Fibroblast of lung (primary cell): ENCODE measurements at regions not wholly inside any gene's neighbourhood (a gene's known extent, or its start where the extent isn't known, plus 50 kb on each side); places are given as distances from the start of the nearest gene placed in this dataset.

ENCODE experiments used
- DNase-seq, 2 donors: peaks; one replicate each; pipeline versions ENCODE4 v3.0.0 to v3.0.0-alpha.2; 2010; ENCODE audit warnings: low read depth in 2 of 2
- H2AFZ ChIP-seq: 2 replicates; pipeline ENCODE4 v1.5.1; 2012; ENCODE audit warnings: low read length, control low read depth, inconsistent platforms
- H3K27ac ChIP-seq: 2 replicates; pipeline ENCODE4 v1.5.1; 2011; ENCODE audit warnings: low read length, control low read depth; ENCODE audit not compliant: insufficient read depth
- H3K27me3 ChIP-seq: 2 replicates; pipeline ENCODE4 v1.5.1; 2011; ENCODE audit warnings: mild to moderate bottlenecking, low read length; ENCODE audit not compliant: control insufficient read depth, insufficient read depth
- H3K36me3 ChIP-seq: 2 replicates; pipeline ENCODE4 v1.5.1; 2011; ENCODE audit warnings: low read length; ENCODE audit not compliant: control insufficient read depth, insufficient read depth
- H3K4me1 ChIP-seq: 2 replicates; pipeline ENCODE4 v1.5.1; 2011; ENCODE audit warnings: low read length; ENCODE audit not compliant: control insufficient read depth, insufficient read depth; ENCODE audit errors: extremely low read depth
- H3K4me2 ChIP-seq: 2 replicates; pipeline ENCODE4 v1.5.1; 2011; ENCODE audit warnings: low read length, control low read depth; ENCODE audit not compliant: insufficient read depth; ENCODE audit errors: extremely low read depth
- H3K4me3 ChIP-seq, 4 experiments: fragments of 200-600 bp in 1 of 4; sonication (generic) in 1 of 4; replicated peaks in 1 of 4; 2 replicates each; pipeline ENCODE4 v1.5.1; 2011 to 2016; ENCODE audit warnings: low read length in 4 of 4, low read depth in 3 of 4, mild to moderate bottlenecking in 3 of 4, control low read depth in 2 of 4, inconsistent platforms in 1 of 4, mixed read lengths in 1 of 4; ENCODE audit not compliant: insufficient read depth in 1 of 4; ENCODE audit errors: control extremely low read depth in 1 of 4
- H3K79me2 ChIP-seq: 2 replicates; pipeline ENCODE4 v1.5.1; 2012; ENCODE audit warnings: mild to moderate bottlenecking, low read length, inconsistent platforms; ENCODE audit not compliant: control insufficient read depth, insufficient read depth
- H3K9ac ChIP-seq: 2 replicates; pipeline ENCODE4 v1.5.1; 2011; ENCODE audit warnings: mild to moderate bottlenecking, low read length, control low read depth; ENCODE audit not compliant: insufficient read depth
- H3K9me3 ChIP-seq: 2 replicates; pipeline ENCODE4 v1.5.1; 2012; ENCODE audit warnings: low read depth, low read length; ENCODE audit not compliant: control insufficient read depth, insufficient read depth
- H4K20me1 ChIP-seq: 2 replicates; pipeline ENCODE4 v1.5.1; 2011; ENCODE audit warnings: low read length; ENCODE audit not compliant: control insufficient read depth, insufficient read depth; ENCODE audit errors: extremely low read depth
- EZH2 ChIP-seq: IDR thresholded peaks from 2 replicates; pipeline ENCODE4 v1.5.1; 2012; ENCODE audit warnings: low read length, control low read depth, mild to moderate bottlenecking; ENCODE audit errors: missing control alignments
- TF ChIP-seq, protein P1 (sequence below), 2 donors: IDR thresholded peaks in 1 of 2; conservative IDR thresholded peaks in 1 of 2; 1 replicate in 1 of 2; 2 replicates in 1 of 2; pipeline ENCODE4 v1.5.1; 2011 to 2012; ENCODE audit warnings: low read length in 2 of 2, control low read depth in 1 of 2, inconsistent platforms in 1 of 2, low read depth in 1 of 2, mild to moderate bottlenecking in 1 of 2

DNA sequence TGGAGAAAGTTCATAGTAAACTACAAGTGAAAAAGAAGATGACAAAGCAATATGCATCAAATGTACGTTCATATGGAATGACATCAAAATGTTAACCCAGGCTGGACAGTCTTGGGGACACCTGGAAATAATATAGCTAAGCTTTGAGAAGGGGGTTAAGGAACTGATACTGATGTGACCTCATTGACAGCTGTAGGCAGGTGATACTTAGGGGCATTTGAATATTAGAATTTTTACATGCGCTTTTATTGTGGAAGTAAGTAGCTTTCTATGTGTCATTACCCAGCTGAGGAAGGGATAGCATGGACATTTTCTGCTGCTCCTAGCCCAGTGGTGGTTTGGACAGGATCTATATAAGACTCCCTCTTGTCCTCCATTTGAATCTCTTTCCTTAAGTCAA, 299.7 kb downstream of the CWC27 start:
- no peaks in the 10 kb centered on the region for H3K36me3 ChIP-seq
- no peaks in the 10 kb centered on the region for H3K4me1 ChIP-seq
- no peak overlapping the region for H3K4me3 ChIP-seq
- H3K9me3 ChIP-seq, result no peaks in the 10 kb centered on the region
- H4K20me1 ChIP-seq, result no peaks in the 10 kb centered on the region
- H3K27me3 ChIP-seq, result no peaks in the 10 kb centered on the region
- no peak for DNase-seq
- no peak overlapping the region for H3K4me2 ChIP-seq
- H3K9ac ChIP-seq, result no peak overlapping the region
- TF ChIP-seq EZH2, result no peak
- TF ChIP-seq, protein P1, sequence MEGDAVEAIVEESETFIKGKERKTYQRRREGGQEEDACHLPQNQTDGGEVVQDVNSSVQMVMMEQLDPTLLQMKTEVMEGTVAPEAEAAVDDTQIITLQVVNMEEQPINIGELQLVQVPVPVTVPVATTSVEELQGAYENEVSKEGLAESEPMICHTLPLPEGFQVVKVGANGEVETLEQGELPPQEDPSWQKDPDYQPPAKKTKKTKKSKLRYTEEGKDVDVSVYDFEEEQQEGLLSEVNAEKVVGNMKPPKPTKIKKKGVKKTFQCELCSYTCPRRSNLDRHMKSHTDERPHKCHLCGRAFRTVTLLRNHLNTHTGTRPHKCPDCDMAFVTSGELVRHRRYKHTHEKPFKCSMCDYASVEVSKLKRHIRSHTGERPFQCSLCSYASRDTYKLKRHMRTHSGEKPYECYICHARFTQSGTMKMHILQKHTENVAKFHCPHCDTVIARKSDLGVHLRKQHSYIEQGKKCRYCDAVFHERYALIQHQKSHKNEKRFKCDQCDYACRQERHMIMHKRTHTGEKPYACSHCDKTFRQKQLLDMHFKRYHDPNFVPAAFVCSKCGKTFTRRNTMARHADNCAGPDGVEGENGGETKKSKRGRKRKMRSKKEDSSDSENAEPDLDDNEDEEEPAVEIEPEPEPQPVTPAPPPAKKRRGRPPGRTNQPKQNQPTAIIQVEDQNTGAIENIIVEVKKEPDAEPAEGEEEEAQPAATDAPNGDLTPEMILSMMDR (conservative IDR thresholded peaks at IDR 0.05 in 1 of 2, IDR thresholded peaks at IDR 0.05 in 1 of 2; ENCODE audit: low read depth in 1 of 2, low read length in 2 of 2), result no peak
- H3K27ac ChIP-seq, result no peak overlapping the region
- no peak overlapping the region for H2AFZ ChIP-seq
- no peaks in the 10 kb centered on the region for H3K79me2 ChIP-seq

DNA sequence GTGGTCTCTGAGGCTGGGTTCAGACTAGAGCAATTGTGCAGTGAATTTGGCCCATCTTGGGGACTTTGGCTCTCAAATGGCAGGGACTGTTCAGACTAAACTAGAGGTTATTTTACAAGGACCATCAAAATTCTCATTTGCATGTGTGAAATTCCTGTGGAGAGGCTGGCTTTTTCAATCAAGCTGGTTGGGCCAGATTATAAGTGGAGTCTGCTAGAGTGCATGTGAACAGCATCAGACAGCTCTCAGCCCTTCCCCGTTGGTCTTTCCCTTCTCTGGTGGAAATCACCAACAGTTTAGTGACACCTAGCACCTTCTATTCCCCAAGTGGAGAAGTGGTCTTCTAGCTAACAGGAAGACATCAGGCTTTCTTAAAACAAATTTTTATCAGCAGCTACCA, 301.3 kb downstream of the CWC27 start:
- no peaks in the 10 kb centered on the region for H3K27me3 ChIP-seq
- no peak for DNase-seq
- no peaks in the 10 kb centered on the region for H3K79me2 ChIP-seq
- H3K27ac ChIP-seq, result no peak overlapping the region
- H3K9me3 ChIP-seq, result no peaks in the 10 kb centered on the region
- H3K36me3 ChIP-seq, result no peaks in the 10 kb centered on the region
- TF ChIP-seq, protein P1 (conservative IDR thresholded peaks at IDR 0.05 in 1 of 2, IDR thresholded peaks at IDR 0.05 in 1 of 2; ENCODE audit: low read depth in 1 of 2, low read length in 2 of 2), result no peak
- no peak for TF ChIP-seq EZH2
- H4K20me1 ChIP-seq, result no peaks in the 10 kb centered on the region
- H3K4me1 ChIP-seq, result no peaks in the 10 kb centered on the region
- no peak overlapping the region for H3K4me3 ChIP-seq
- H2AFZ ChIP-seq, result no peak overlapping the region
- no peak overlapping the region for H3K9ac ChIP-seq
- no peak overlapping the region for H3K4me2 ChIP-seq

DNA sequence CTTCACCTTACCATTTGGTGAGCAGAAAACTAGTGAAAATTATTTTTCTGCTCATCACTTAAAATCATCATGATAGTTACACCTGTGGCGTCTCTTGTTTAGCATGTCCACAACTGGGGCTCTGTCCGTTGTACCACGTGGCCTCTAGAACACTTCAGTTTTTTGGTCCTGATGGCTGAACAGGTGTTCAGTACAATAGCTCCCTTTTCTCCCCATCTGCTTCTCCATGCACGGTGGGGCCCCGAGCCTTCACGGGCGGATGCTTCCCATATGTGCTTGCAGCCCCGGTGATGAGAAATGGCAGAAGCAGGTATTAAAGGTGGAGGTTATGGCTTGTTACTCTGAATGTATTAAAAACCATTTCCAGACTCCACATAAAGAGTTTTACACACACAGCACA, 304.1 kb downstream of the CWC27 start:
- H3K4me3 ChIP-seq, result no peak overlapping the region
- no peaks in the 10 kb centered on the region for H4K20me1 ChIP-seq
- no peak for TF ChIP-seq EZH2
- TF ChIP-seq, protein P1 (conservative IDR thresholded peaks at IDR 0.05 in 1 of 2, IDR thresholded peaks at IDR 0.05 in 1 of 2; ENCODE audit: low read depth in 1 of 2, low read length in 2 of 2), result no peak
- H3K27me3 ChIP-seq, result no peaks in the 10 kb centered on the region
- no peak overlapping the region for H2AFZ ChIP-seq
- no peaks in the 10 kb centered on the region for H3K36me3 ChIP-seq
- H3K79me2 ChIP-seq, result no peaks in the 10 kb centered on the region
- no peak overlapping the region for H3K4me2 ChIP-seq
- H3K9me3 ChIP-seq, result no peaks in the 10 kb centered on the region
- H3K9ac ChIP-seq, result no peak overlapping the region
- no peak overlapping the region for H3K27ac ChIP-seq
- H3K4me1 ChIP-seq, result no peaks in the 10 kb centered on the region
- DNase-seq, result no peak
